Type B pancreatic cell (in vitro differentiated cells): ENCODE measurements at regions not wholly inside any gene's neighbourhood (a gene's known extent, or its start where the extent isn't known, plus 50 kb on each side); places are given as distances from the start of the nearest gene placed in this dataset.

Experiments used
- DNase-seq: peaks from one replicate; pipeline ENCODE4 v3.0.0; 2021; ENCODE audit warnings: mixed read lengths; ENCODE audit not compliant: unreplicated experiment; ENCODE audit errors: extremely low spot score
- H3K27ac Mint-ChIP-seq: 2 replicates; pipeline ENCODE4 v1.8.0; 2021; ENCODE audit warnings: mild to moderate bottlenecking, mixed read lengths
- H3K27me3 Mint-ChIP-seq: 2 replicates; pipeline ENCODE4 v1.8.0; 2021; ENCODE audit warnings: mixed read lengths
- H3K36me3 Mint-ChIP-seq: 2 replicates; pipeline ENCODE4 v1.8.0; 2021; ENCODE audit warnings: mixed read lengths
- H3K4me1 Mint-ChIP-seq: one replicate; pipeline ENCODE4 v1.8.0; 2021; ENCODE audit warnings: mixed read lengths; ENCODE audit not compliant: unreplicated experiment
- H3K4me3 Mint-ChIP-seq: 2 replicates; pipeline ENCODE4 v1.8.0; 2021; ENCODE audit warnings: mild to moderate bottlenecking, mixed read lengths
- H3K9me3 Mint-ChIP-seq: 2 replicates; pipeline ENCODE4 v1.8.0; 2021; ENCODE audit warnings: mixed read lengths
- CTCF ChIP-seq: fragments of 200-600 bp; sonication (generic); conservative IDR thresholded peaks from 2 replicates; pipeline ENCODE4 v1.5.0; 2021; ENCODE audit warnings: antibody characterized with exemption, mild to moderate bottlenecking

- Mint-ChIP-seq H3K27ac (no peak overlapping the region), H3K27me3 (no peaks in the 10 kb centered on the region), H3K9me3 (peaks cover 5% of the 10 kb centered on the region), H3K4me1 (no peaks in the 10 kb centered on the region), H3K4me3 (no peak overlapping the region), H3K36me3 (no peaks in the 10 kb centered on the region)
- no peak for TF ChIP-seq CTCF
- DNase-seq = no peak
These were observed 188.5 kb upstream of the CARD18 start for GRCh38 chr11:105328061-105328460.

GRCh38 chr11:105324156-105324555 lies 184.6 kb upstream of the CARD18 start:
- Mint-ChIP-seq H3K9me3 (no peaks in the 10 kb centered on the region), H3K4me3 (no peak overlapping the region), H3K36me3 (no peaks in the 10 kb centered on the region), H3K4me1 (no peaks in the 10 kb centered on the region), H3K27me3 (no peaks in the 10 kb centered on the region), H3K27ac (no peak overlapping the region)
- DNase-seq = no peak
- no peak for TF ChIP-seq CTCF

GRCh38 chr11:105321696-105322095 lies 182.1 kb upstream of the CARD18 start:
- no peak for DNase-seq
- Mint-ChIP-seq H3K4me3 (no peak overlapping the region), H3K9me3 (no peaks in the 10 kb centered on the region), H3K4me1 (no peaks in the 10 kb centered on the region), H3K36me3 (no peaks in the 10 kb centered on the region), H3K27me3 (no peaks in the 10 kb centered on the region), H3K27ac (no peak overlapping the region)
- TF ChIP-seq CTCF = no peak

GRCh38 chr11:105315287-105315686 lies 175.7 kb upstream of the CARD18 start:
- no peak for TF ChIP-seq CTCF
- Mint-ChIP-seq H3K9me3 (no peaks in the 10 kb centered on the region), H3K36me3 (no peaks in the 10 kb centered on the region), H3K4me3 (no peak overlapping the region), H3K27ac (no peak overlapping the region), H3K27me3 (no peaks in the 10 kb centered on the region), H3K4me1 (no peaks in the 10 kb centered on the region)
- DNase-seq = no peak

- Mint-ChIP-seq H3K4me1 (no peaks in the 10 kb centered on the region), H3K4me3 (no peak overlapping the region)
- no peak for DNase-seq
These were observed 172.7 kb upstream of the CARD18 start for GRCh38 chr11:105312266-105312665.

More at GRCh38 chr11:105312266-105312665, 172.7 kb upstream of the CARD18 start:
- TF ChIP-seq CTCF = no peak
- H3K36me3 Mint-ChIP-seq = no peaks in the 10 kb centered on the region
- H3K27me3 Mint-ChIP-seq = no peaks in the 10 kb centered on the region
- no peak overlapping the region for H3K27ac Mint-ChIP-seq
- H3K9me3 Mint-ChIP-seq = no peaks in the 10 kb centered on the region
